HepG2 (cell line): ENCODE measurements at regions not wholly inside any gene's neighbourhood (a gene's known extent, or its start where the extent isn't known, plus 50 kb on each side); places are given as distances from the start of the nearest gene placed in this dataset.

Experiments
- FIP1L1 ChIP-seq: fragments of 200-400 bp; formaldehyde crosslinking; IDR thresholded peaks from 2 replicates; pipeline ENCODE4 v1.6.1; 2018; ENCODE audit warnings: low read depth, mild to moderate bottlenecking, low read length, moderate library complexity, borderline replicate concordance; ENCODE audit not compliant: insufficient read depth
- GATA4 ChIP-seq: sonication (generic); IDR thresholded peaks from 2 replicates; pipeline ENCODE4 v1.6.1; 2016; ENCODE audit warnings: antibody characterized with exemption, low read depth, borderline replicate concordance
- HDAC2 ChIP-seq: sonication (generic); formaldehyde crosslinking; IDR thresholded peaks from 2 replicates; pipeline ENCODE4 v1.4.0; 2020; ENCODE audit warnings: missing genetic modification reagents
- HMG20A ChIP-seq: IDR thresholded peaks from 2 replicates; pipeline ENCODE4 v1.6.1; 2016; ENCODE audit warnings: borderline replicate concordance
- KLF11 ChIP-seq: IDR thresholded peaks from 2 replicates; pipeline ENCODE4 v1.6.1; 2016; ENCODE audit warnings: missing compliant biosample characterization
- RNF219 ChIP-seq: sonication (generic); formaldehyde crosslinking; IDR thresholded peaks from 2 replicates; pipeline ENCODE4 v1.5.0; 2020; ENCODE audit warnings: mild to moderate bottlenecking, missing genetic modification reagents
- SIX1 ChIP-seq: sonication (generic); formaldehyde crosslinking; IDR thresholded peaks from 2 replicates; pipeline ENCODE4 v1.4.0; 2020; ENCODE audit warnings: missing genetic modification reagents, borderline replicate concordance
- TIGD3 ChIP-seq: sonication (generic); formaldehyde crosslinking; IDR thresholded peaks from 2 replicates; pipeline ENCODE4 v1.5.1; 2020; ENCODE audit warnings: mild to moderate bottlenecking, missing genetic modification reagents, borderline replicate concordance
- TRIM22 ChIP-seq: fragments of 450-650 bp; IDR thresholded peaks from 2 replicates; pipeline ENCODE4 v1.6.1; 2017
- XRCC5 ChIP-seq: fragments of 200-400 bp; formaldehyde crosslinking; optimal IDR thresholded peaks from 2 replicates; pipeline ENCODE3; 2017; ENCODE audit warnings: mild to moderate bottlenecking, low read length
- YY1 ChIP-seq: IDR thresholded peaks from 2 replicates; pipeline ENCODE4 v1.6.1; 2011; ENCODE audit warnings: low read length, low read depth, moderate library complexity, mild to moderate bottlenecking; ENCODE audit not compliant: insufficient read depth, insufficient replicate concordance
- ZEB1 ChIP-seq: IDR thresholded peaks from 2 replicates; pipeline ENCODE4 v1.6.1; 2012; ENCODE audit warnings: mild to moderate bottlenecking, low read depth, inconsistent platforms; ENCODE audit not compliant: insufficient replicate concordance
- ZNF558 ChIP-seq: sonication (generic); formaldehyde crosslinking; IDR thresholded peaks from 2 replicates; pipeline ENCODE4 v1.9.0; 2022; ENCODE audit warnings: mild to moderate bottlenecking, missing genetic modification reagents, borderline replicate concordance
- ZNF576 ChIP-seq: sonication (generic); formaldehyde crosslinking; IDR thresholded peaks from 2 replicates; pipeline ENCODE4 v1.4.0; 2020; ENCODE audit warnings: mild to moderate bottlenecking, missing genetic modification reagents
- ZNF749 ChIP-seq: sonication (generic); formaldehyde crosslinking; IDR thresholded peaks from 2 replicates; pipeline ENCODE4 v1.8.0; 2022; ENCODE audit warnings: mild to moderate bottlenecking, missing genetic modification reagents, moderate library complexity, borderline replicate concordance
- ZNF800 ChIP-seq: sonication (generic); formaldehyde crosslinking; IDR thresholded peaks from 2 replicates; pipeline ENCODE4 v1.4.0; 2020; ENCODE audit warnings: missing genetic modification reagents
- TF ChIP-seq, protein P1 (sequence below): IDR thresholded peaks from 2 replicates; pipeline ENCODE4 v1.6.1; 2018; ENCODE audit warnings: missing genetic modification reagents

DNA sequence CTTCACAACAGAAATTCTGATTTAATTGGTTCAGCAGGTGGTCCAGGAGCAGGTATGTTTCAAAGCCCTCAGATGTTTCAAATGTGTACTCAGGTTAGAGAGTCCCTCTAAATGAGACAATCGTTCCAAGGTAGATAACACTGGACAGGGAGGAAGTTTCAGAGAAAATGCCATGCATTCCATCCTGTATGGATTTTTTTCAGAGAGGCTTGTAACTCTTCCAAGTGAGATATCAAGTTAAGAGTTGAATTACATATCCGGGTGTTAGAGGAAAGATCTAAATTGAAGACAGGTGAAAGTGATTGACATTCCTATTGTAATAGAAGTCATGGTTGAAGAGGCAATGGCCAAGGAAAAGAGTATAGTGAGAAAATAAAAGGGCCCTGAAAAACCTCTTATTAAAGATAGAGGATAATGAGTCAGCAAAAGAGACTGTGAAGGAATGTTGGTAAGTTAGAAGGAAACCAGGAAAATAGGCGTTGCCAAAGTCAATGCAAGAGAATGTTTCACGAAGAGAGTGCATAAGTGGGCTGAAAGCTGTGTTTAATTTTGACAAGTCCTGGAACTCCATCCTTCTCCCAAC, 105.8 kb downstream of the BMP4 start (continued):
- TF ChIP-seq, protein P1, sequence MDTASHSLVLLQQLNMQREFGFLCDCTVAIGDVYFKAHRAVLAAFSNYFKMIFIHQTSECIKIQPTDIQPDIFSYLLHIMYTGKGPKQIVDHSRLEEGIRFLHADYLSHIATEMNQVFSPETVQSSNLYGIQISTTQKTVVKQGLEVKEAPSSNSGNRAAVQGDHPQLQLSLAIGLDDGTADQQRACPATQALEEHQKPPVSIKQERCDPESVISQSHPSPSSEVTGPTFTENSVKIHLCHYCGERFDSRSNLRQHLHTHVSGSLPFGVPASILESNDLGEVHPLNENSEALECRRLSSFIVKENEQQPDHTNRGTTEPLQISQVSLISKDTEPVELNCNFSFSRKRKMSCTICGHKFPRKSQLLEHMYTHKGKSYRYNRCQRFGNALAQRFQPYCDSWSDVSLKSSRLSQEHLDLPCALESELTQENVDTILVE (CRISPR knock-in tag): peak; percentile 13; the same call in 1 of the 2 replicates
- TF ChIP-seq RNF219 (CRISPR knock-in tag): no peak
- peak; percentile 55; the same call in 1 of the 2 replicates for TF ChIP-seq SIX1 (CRISPR knock-in tag)
- no peak for TF ChIP-seq XRCC5
- TF ChIP-seq TRIM22: no peak
- peak; percentile 89 for TF ChIP-seq HDAC2 (CRISPR knock-in tag)
- no peak for TF ChIP-seq KLF11 (CRISPR knock-in tag)
- no peak for TF ChIP-seq FIP1L1
- peak; percentile 79 for TF ChIP-seq GATA4
- no peak for TF ChIP-seq ZNF800 (CRISPR knock-in tag)
- no peak for TF ChIP-seq ZNF749
- TF ChIP-seq YY1: no peak
- TF ChIP-seq HMG20A (CRISPR knock-in tag): peak; percentile 76; the same call in 1 of the 2 replicates
- TF ChIP-seq ZNF558 (CRISPR knock-in tag): no peak
- no peak for TF ChIP-seq TIGD3 (CRISPR knock-in tag)
- peak; percentile 97 for TF ChIP-seq ZEB1
- TF ChIP-seq ZNF576 (CRISPR knock-in tag): no peak
